ENCODE measurements at regions not wholly inside any gene's neighbourhood (a gene's known extent, or its start where the extent isn't known, plus 50 kb on each side); places are given as distances from the start of the nearest gene placed in this dataset.

GRCh38 chr5:114940709-114941108 is 229.0 kb downstream of the TRIM36 start:
- Mint-ChIP-seq H3K27ac (no peak overlapping the region), H3K4me1 (ENCODE audit: low read depth) (no peaks in the 10 kb centered on the region), H3K36me3 (ENCODE audit: low read depth) (no peaks in the 10 kb centered on the region; the same call in 1 of the 2 replicates), H3K4me3 (no peak overlapping the region), H3K27me3 (ENCODE audit: insufficient read depth) (no peaks in the 10 kb centered on the region), H3K9me3 (peaks cover 49% of the 10 kb centered on the region)
- TF ChIP-seq, protein P1, sequence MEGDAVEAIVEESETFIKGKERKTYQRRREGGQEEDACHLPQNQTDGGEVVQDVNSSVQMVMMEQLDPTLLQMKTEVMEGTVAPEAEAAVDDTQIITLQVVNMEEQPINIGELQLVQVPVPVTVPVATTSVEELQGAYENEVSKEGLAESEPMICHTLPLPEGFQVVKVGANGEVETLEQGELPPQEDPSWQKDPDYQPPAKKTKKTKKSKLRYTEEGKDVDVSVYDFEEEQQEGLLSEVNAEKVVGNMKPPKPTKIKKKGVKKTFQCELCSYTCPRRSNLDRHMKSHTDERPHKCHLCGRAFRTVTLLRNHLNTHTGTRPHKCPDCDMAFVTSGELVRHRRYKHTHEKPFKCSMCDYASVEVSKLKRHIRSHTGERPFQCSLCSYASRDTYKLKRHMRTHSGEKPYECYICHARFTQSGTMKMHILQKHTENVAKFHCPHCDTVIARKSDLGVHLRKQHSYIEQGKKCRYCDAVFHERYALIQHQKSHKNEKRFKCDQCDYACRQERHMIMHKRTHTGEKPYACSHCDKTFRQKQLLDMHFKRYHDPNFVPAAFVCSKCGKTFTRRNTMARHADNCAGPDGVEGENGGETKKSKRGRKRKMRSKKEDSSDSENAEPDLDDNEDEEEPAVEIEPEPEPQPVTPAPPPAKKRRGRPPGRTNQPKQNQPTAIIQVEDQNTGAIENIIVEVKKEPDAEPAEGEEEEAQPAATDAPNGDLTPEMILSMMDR (IDR thresholded peaks at IDR 0.05), result no peak
- DNase-seq, result no peak

DNA sequence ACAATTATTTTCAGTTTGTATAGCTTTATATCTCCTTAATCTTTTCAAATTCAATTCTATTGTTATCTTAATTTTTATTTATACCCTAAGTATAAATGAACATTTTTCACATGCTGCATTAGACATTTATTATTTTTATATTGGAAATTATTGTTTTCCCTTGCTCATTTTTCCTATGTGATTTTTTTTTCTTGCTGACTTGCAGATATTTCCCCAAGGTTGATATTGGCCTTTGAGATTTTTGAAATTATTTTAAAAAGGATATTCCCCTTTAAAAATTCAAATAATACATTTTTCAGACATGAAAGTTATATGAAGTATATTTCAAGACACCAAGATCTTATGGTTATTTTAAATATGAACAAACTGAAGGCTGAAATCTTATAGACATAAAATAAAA is 234.2 kb downstream of the TRIM36 start:
- H3K4me3 Mint-ChIP-seq, result no peak overlapping the region
- no peak for DNase-seq
- H3K9me3 Mint-ChIP-seq, result peaks cover 42% of the 10 kb centered on the region
- H3K4me1 Mint-ChIP-seq (ENCODE audit: low read depth), result no peaks in the 10 kb centered on the region
- no peak overlapping the region for H3K27ac Mint-ChIP-seq
- TF ChIP-seq, protein P1 (IDR thresholded peaks at IDR 0.05), result no peak
- no peaks in the 10 kb centered on the region; the same call in 1 of the 2 replicates for H3K36me3 Mint-ChIP-seq (ENCODE audit: low read depth)
- no peaks in the 10 kb centered on the region for H3K27me3 Mint-ChIP-seq (ENCODE audit: insufficient read depth)

GRCh38 chr5:114928644-114929462 is 240.9 kb downstream of the TRIM36 start:
- H3K4me1 Mint-ChIP-seq (ENCODE audit: low read depth), result no peaks in the 10 kb centered on the region
- no peaks in the 10 kb centered on the region for H3K27me3 Mint-ChIP-seq (ENCODE audit: insufficient read depth)
- H3K9me3 Mint-ChIP-seq, result peaks cover 22% of the 10 kb centered on the region
- no peak overlapping the region for H3K4me3 Mint-ChIP-seq
- TF ChIP-seq, protein P1 (IDR thresholded peaks at IDR 0.05), result no peak
- DNase-seq, result no peak
- no peaks in the 10 kb centered on the region for H3K36me3 Mint-ChIP-seq (ENCODE audit: low read depth)
- no peak overlapping the region for H3K27ac Mint-ChIP-seq

DNA sequence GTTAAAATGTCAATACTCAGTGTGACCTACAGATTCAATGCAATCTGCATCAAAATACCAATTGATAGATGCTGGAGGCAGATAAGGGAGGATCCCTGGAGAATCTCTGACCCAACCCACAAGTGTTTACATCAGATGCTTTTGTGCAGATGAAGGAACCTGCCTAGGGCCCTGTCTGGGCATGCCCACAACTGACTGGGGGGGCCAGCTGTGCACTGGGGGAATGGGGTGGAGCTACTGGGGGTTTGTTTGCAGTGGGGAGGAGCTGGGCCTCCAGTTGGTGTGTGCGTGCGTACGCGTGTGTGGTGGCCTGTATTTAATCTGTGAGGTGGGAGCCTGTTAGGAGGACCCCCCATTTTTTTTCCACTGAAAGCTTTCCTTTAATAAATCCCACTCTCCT is 244.9 kb downstream of the TRIM36 start:
- H3K27me3 Mint-ChIP-seq (ENCODE audit: insufficient read depth), result no peaks in the 10 kb centered on the region
- H3K9me3 Mint-ChIP-seq, result peaks cover 19% of the 10 kb centered on the region
- H3K4me3 Mint-ChIP-seq, result no peak overlapping the region
- no peak for DNase-seq
- TF ChIP-seq, protein P1 (IDR thresholded peaks at IDR 0.05), result no peak
- H3K36me3 Mint-ChIP-seq (ENCODE audit: low read depth), result no peaks in the 10 kb centered on the region
- no peaks in the 10 kb centered on the region for H3K4me1 Mint-ChIP-seq (ENCODE audit: low read depth)
- no peak overlapping the region for H3K27ac Mint-ChIP-seq

DNA sequence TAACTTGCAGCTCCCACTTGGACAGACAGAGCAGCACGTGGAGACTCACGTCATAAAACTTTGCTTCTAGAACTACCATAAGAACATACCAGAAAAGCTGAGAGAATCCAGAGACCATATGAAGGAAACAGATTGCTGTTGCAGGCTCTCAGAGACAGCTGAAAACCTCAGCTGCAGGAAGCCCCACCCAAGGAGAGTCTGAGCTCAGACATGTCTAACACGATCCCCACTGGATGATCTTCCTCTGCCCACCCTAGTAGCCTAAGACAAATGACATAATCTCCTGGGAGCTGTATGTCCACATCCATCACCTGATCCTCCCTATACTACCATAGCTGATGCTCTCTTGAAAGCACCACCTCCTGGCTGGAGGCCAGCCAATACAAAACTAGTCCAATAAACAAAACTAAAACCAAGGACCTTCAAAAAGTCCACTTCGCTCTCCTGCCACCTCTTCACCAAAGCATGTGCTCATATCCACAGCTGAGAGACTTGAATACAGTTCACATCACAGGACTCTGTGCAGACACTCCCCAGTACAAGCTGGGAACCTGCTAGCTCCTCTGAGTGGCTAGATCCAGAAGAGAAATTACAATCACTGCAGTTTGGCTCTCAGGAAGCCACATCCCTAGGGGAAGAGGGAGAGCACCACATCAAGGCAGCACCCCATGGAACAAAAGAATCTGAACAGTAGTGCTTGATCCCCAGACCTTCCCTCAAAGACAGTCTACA is 257.4 kb downstream of the TRIM36 start:
- Mint-ChIP-seq H3K27me3 (ENCODE audit: insufficient read depth) (no peaks in the 10 kb centered on the region; the same call in 1 of the 2 replicates), H3K36me3 (ENCODE audit: low read depth) (peaks cover 7% of the 10 kb centered on the region; the same call in 1 of the 2 replicates), H3K9me3 (peaks cover 51% of the 10 kb centered on the region), H3K27ac (no peak overlapping the region), H3K4me1 (ENCODE audit: low read depth) (no peaks in the 10 kb centered on the region), H3K4me3 (no peak overlapping the region)
- no peak for DNase-seq
- TF ChIP-seq, protein P1 (IDR thresholded peaks at IDR 0.05), result no peak
